GM23338 (cell line): ENCODE measurements at regions not wholly inside any gene's neighbourhood (a gene's known extent, or its start where the extent isn't known, plus 50 kb on each side); places are given as distances from the start of the nearest gene placed in this dataset.

Source experiments
- ATAC-seq: fragments of 200-7000 bp; cut with Tn5 transposase; 3 replicates; pipeline ENCODE4 v1.9.1; 2020
- DNase-seq: peaks from one replicate; pipeline ENCODE4 v3.0.0-alpha.2; 2015; ENCODE audit warnings: low spot score
- H2AFZ ChIP-seq: fragments of 200-600 bp; sonication (generic); 2 replicates; pipeline ENCODE4 v1.8.0; 2016; ENCODE audit warnings: antibody characterized with exemption, mild to moderate bottlenecking, moderate library complexity
- H3F3A ChIP-seq: fragments of 200-600 bp; sonication (generic); replicated peaks from 2 replicates; pipeline ENCODE4 v1.8.0; 2017; ENCODE audit warnings: antibody characterized with exemption, mixed run types, low read depth
- H3K27ac ChIP-seq: fragments of 200-600 bp; sonication (generic); 2 replicates; pipeline ENCODE4 v1.6.1; 2016; ENCODE audit warnings: low read depth
- H3K27me3 ChIP-seq: fragments of 200-600 bp; sonication (generic); 2 replicates; pipeline ENCODE4 v1.8.0; 2016; ENCODE audit warnings: mild to moderate bottlenecking, mixed run types, moderate library complexity; ENCODE audit not compliant: insufficient read depth
- H3K36me3 ChIP-seq: fragments of 200-600 bp; sonication (generic); 2 replicates; pipeline ENCODE4 v1.8.0; 2016; ENCODE audit warnings: mild to moderate bottlenecking; ENCODE audit not compliant: insufficient read depth
- H3K4me1 ChIP-seq: fragments of 200-600 bp; sonication (generic); 2 replicates; pipeline ENCODE4 v1.8.0; 2016; ENCODE audit warnings: mild to moderate bottlenecking, moderate library complexity; ENCODE audit not compliant: insufficient read depth
- H3K4me2 ChIP-seq: fragments of 200-600 bp; sonication (generic); 2 replicates; pipeline ENCODE4 v1.7.1; 2017; ENCODE audit warnings: mixed run types
- H3K4me3 ChIP-seq: fragments of 200-600 bp; sonication (generic); 2 replicates; pipeline ENCODE4 v1.6.1; 2016; ENCODE audit warnings: mixed run types
- H3K79me2 ChIP-seq: fragments of 200-600 bp; sonication (generic); replicated peaks from 2 replicates; pipeline ENCODE4 v1.8.0; 2017; ENCODE audit warnings: mild to moderate bottlenecking; ENCODE audit not compliant: insufficient read depth
- H3K9me2 ChIP-seq: fragments of 200-600 bp; sonication (generic); 2 replicates; pipeline ENCODE4 v1.8.0; 2017; ENCODE audit not compliant: insufficient read depth
- H4K20me1 ChIP-seq: fragments of 200-600 bp; sonication (generic); replicated peaks from 2 replicates; pipeline ENCODE4 v1.8.0; 2017; ENCODE audit warnings: mild to moderate bottlenecking; ENCODE audit not compliant: insufficient read depth
- H3K27ac Mint-ChIP-seq: 2 replicates; pipeline ENCODE4 v1.8.0; 2020; ENCODE audit warnings: inconsistent platforms, mild to moderate bottlenecking, moderate library complexity, mixed read lengths
- H3K27me3 Mint-ChIP-seq: 3 replicates; pipeline ENCODE4 v1.8.0; 2022; ENCODE audit warnings: low read depth, mild to moderate bottlenecking, moderate library complexity, mixed read lengths, inconsistent platforms; ENCODE audit not compliant: insufficient read depth, poor library complexity
- H3K36me3 Mint-ChIP-seq: 3 replicates; pipeline ENCODE4 v1.8.0; 2021; ENCODE audit warnings: low read depth, mild to moderate bottlenecking, inconsistent platforms, moderate library complexity, mixed read lengths
- H3K4me1 Mint-ChIP-seq: 3 replicates; pipeline ENCODE4 v1.8.0; 2020; ENCODE audit warnings: mild to moderate bottlenecking, inconsistent platforms, mixed read lengths
- H3K4me3 Mint-ChIP-seq: 3 replicates; pipeline ENCODE4 v1.8.0; 2021; ENCODE audit warnings: moderate library complexity, mild to moderate bottlenecking, inconsistent platforms, mixed read lengths
- H3K9me3 Mint-ChIP-seq: 3 replicates; pipeline ENCODE4 v1.8.0; 2020; ENCODE audit warnings: moderate library complexity, mild to moderate bottlenecking, inconsistent platforms, mixed read lengths
- EZH2 ChIP-seq: fragments of 200-600 bp; sonication (generic); IDR thresholded peaks from one replicate; pipeline ENCODE4 v1.8.0; 2017; ENCODE audit warnings: antibody characterized with exemption, mild to moderate bottlenecking, low read depth; ENCODE audit not compliant: unreplicated experiment
- EZH2phosphoT487 ChIP-seq: fragments of 200-600 bp; sonication (generic); IDR thresholded peaks from one replicate; pipeline ENCODE4 v1.8.1; 2018; ENCODE audit warnings: antibody characterized with exemption; ENCODE audit not compliant: unreplicated experiment
- JUNB ChIP-seq: IDR thresholded peaks from one replicate; pipeline ENCODE4 v1.6.1; 2016; ENCODE audit warnings: antibody characterized with exemption; ENCODE audit not compliant: unreplicated experiment
- REST ChIP-seq: IDR thresholded peaks from one replicate; pipeline ENCODE4 v1.6.1; 2018; ENCODE audit warnings: antibody characterized with exemption; ENCODE audit not compliant: unreplicated experiment
- ZNF114 ChIP-seq: fragments of 250-450 bp; sonication (Bioruptor Pico); IDR thresholded peaks from 2 replicates; pipeline ENCODE4 v1.5.0; 2020; ENCODE audit warnings: mild to moderate bottlenecking, moderate library complexity
- ZNF462 ChIP-seq: fragments of 250-450 bp; sonication (Bioruptor Pico); IDR thresholded peaks from 2 replicates; pipeline ENCODE4 v1.5.0; 2020; ENCODE audit warnings: mild to moderate bottlenecking, moderate library complexity

GRCh38 chr2:7972670-7973069 is 709.2 kb upstream of the ID2 start:
- ATAC-seq (peak; percentile 81), DNase-seq (peak; percentile 31)
- no peaks in the 10 kb centered on the region for H4K20me1 ChIP-seq
- Mint-ChIP-seq H3K27me3 (peaks cover 5% of the 10 kb centered on the region), H3K4me3 (no peak overlapping the region), H3K4me1 (peaks cover 10% of the 10 kb centered on the region), H3K27ac (no peak overlapping the region), H3K9me3 (no peaks in the 10 kb centered on the region), H3K36me3 (no peaks in the 10 kb centered on the region; the same call in 2 of the 3 replicates)
- H3F3A ChIP-seq, result no peaks in the 10 kb centered on the region
- TF ChIP-seq ZNF462 (CRISPR knock-in tag) (no peak), REST (no peak), JUNB (no peak), EZH2 (no peak), EZH2phosphoT487 (no peak), ZNF114 (no peak)
- peaks cover 21% of the 10 kb centered on the region for H3K4me1 ChIP-seq
- H2AFZ ChIP-seq, result peak overlapping the region; percentile 25
- 0 out of 2 replicates have a peak overlapping the region, but pooled peaks have one; percentile 35 for H3K4me2 ChIP-seq
- no peaks in the 10 kb centered on the region for H3K79me2 ChIP-seq
- peaks cover 14% of the 10 kb centered on the region; the same call in 1 of the 2 replicates for H3K9me2 ChIP-seq
- H3K27ac ChIP-seq, result no peak overlapping the region
- no peak overlapping the region for H3K4me3 ChIP-seq
- no peaks in the 10 kb centered on the region for H3K27me3 ChIP-seq
- H3K36me3 ChIP-seq, result no peaks in the 10 kb centered on the region
